HepG2 (cell line): ENCODE measurements at regions not wholly inside any gene's neighbourhood (a gene's known extent, or its start where the extent isn't known, plus 50 kb on each side); places are given as distances from the start of the nearest gene placed in this dataset.

Experiments
- ATAC-seq: fragments of 200-7000 bp; cut with Tn5 transposase; 3 replicates; pipeline ENCODE4 v1.9.1; 2020; ENCODE audit warnings: mild to moderate bottlenecking, moderate library complexity
- BruUV-seq: library from RNA; stranded (reverse); fragments of 400-500 nt; replicated peaks from 2 replicates; lab custom pipeline; 2021; lab: Mats Ljungman, UMichigan
- CTCF ChIA-PET: fragments of 300-600 bp; formaldehyde crosslinking; extraction: SDS; loops from one replicate; lab custom pipeline; 2021; ENCODE audit warnings: low total read pairs, inconsistent platforms, low intra/inter-chr PET ratio; lab: Yijun Ruan, JAX
- POLR2A ChIA-PET: fragments of 350-600 bp; sonication (Branson Sonifier 250); formaldehyde crosslinking; loops from one replicate; lab custom pipeline; 2020; ENCODE audit warnings: antibody characterized with exemption, inconsistent platforms; lab: Yijun Ruan, JAX
- DNase-seq: peaks from one replicate; pipeline ENCODE4 v3.0.0-alpha.2; 2015; ENCODE audit warnings: low spot score
- FAIRE-seq: peaks from 3 replicates; lab custom pipeline; 2011; peaks lifted over from hg19 to GRCh38; lab: Jason Lieb, UNC
- H2AFZ ChIP-seq: one replicate; pipeline ENCODE4 v1.6.1; 2011; ENCODE audit warnings: low read length, inconsistent platforms
- H3K27ac ChIP-seq: fragments of 300-600 bp; 3 replicates; pipeline ENCODE4 v1.8.0; 2011; ENCODE audit warnings: mixed run types, mild to moderate bottlenecking, mixed read lengths, low read length, inconsistent platforms; ENCODE audit not compliant: insufficient read depth; ENCODE audit errors: extremely low read length
- H3K27me3 ChIP-seq, 2 experiments: fragments of 200-600 bp in 1 of 2; 2 replicates in 1 of 2; 3 replicates in 1 of 2; pipeline versions ENCODE4 v1.6.0 to v1.8.0; 2011; ENCODE audit warnings: low read length in 2 of 2, mild to moderate bottlenecking in 2 of 2, moderate library complexity in 2 of 2, inconsistent platforms in 1 of 2; ENCODE audit not compliant: insufficient read depth in 2 of 2, control insufficient read depth in 1 of 2
- H3K36me3 ChIP-seq, 2 experiments: fragments of 200-600 bp in 1 of 2; replicated peaks in 1 of 2; 2 replicates in 1 of 2; 3 replicates in 1 of 2; pipeline versions ENCODE4 v1.5.1 to v1.8.0; 2011; ENCODE audit warnings: low read length in 2 of 2, inconsistent platforms in 1 of 2; ENCODE audit not compliant: insufficient read depth in 2 of 2, control insufficient read depth in 1 of 2
- H3K4me1 ChIP-seq: 2 replicates; pipeline ENCODE4 v1.5.1; 2012; ENCODE audit warnings: low read length, inconsistent platforms; ENCODE audit not compliant: insufficient read depth
- H3K4me2 ChIP-seq: 2 replicates; pipeline ENCODE4 v1.6.0; 2011; ENCODE audit warnings: low read depth, low read length, inconsistent platforms
- H3K4me3 ChIP-seq, 3 experiments: fragments of 200-600 bp in 1 of 3; sonication (generic), shearing (Covaris generic) in 1 of 3; replicated peaks in 1 of 3; 2 replicates each; pipeline ENCODE4 v1.5.1; 2011 to 2016; ENCODE audit warnings: low read length in 3 of 3, inconsistent platforms in 2 of 3, low read depth in 2 of 3, mild to moderate bottlenecking in 2 of 3, control low read depth in 1 of 3, mixed read lengths in 1 of 3; ENCODE audit not compliant: insufficient read depth in 1 of 3
- H3K79me2 ChIP-seq: one replicate; pipeline ENCODE4 v1.6.1; 2011; ENCODE audit warnings: low read length, inconsistent platforms; ENCODE audit not compliant: insufficient read depth
- H3K9ac ChIP-seq: 2 replicates; pipeline ENCODE4 v1.6.0; 2011; ENCODE audit warnings: mild to moderate bottlenecking, low read depth, low read length, inconsistent platforms; ENCODE audit not compliant: insufficient read depth
- H3K9me3 ChIP-seq: 2 replicates; pipeline ENCODE4 v1.5.1; 2012; ENCODE audit warnings: mild to moderate bottlenecking, low read length
- H4K20me1 ChIP-seq: 2 replicates; pipeline ENCODE4 v1.6.0; 2011; ENCODE audit warnings: inconsistent platforms, mild to moderate bottlenecking, low read length, moderate library complexity; ENCODE audit not compliant: insufficient read depth
- CBX2 ChIP-seq, 2 experiments: fragments of 200-600 bp in 1 of 2; sonication (generic); formaldehyde crosslinking in 1 of 2; IDR thresholded peaks; 2 replicates each; pipeline versions ENCODE4 v1.7.0 to v1.8.1; 2018 to 2022; ENCODE audit warnings: low read depth in 2 of 2, low read length in 1 of 2, mild to moderate bottlenecking in 1 of 2, missing genetic modification reagents in 1 of 2
- ESRRA ChIP-seq: sonication (generic); formaldehyde crosslinking; IDR thresholded peaks from 2 replicates; pipeline ENCODE4 v1.5.1; 2020; ENCODE audit warnings: mild to moderate bottlenecking, low read depth, missing genetic modification reagents
- MNT ChIP-seq: fragments of 450-650 bp; IDR thresholded peaks from 2 replicates; pipeline ENCODE4 v1.6.1; 2016
- MTF1 ChIP-seq: sonication (generic); formaldehyde crosslinking; IDR thresholded peaks from 2 replicates; pipeline ENCODE4 v1.5.0; 2020; ENCODE audit warnings: missing genetic modification reagents
- MTF2 ChIP-seq: sonication (generic); formaldehyde crosslinking; IDR thresholded peaks from 2 replicates; pipeline ENCODE4 v1.5.0; 2020; ENCODE audit warnings: missing genetic modification reagents, borderline replicate concordance
- REL ChIP-seq: sonication (generic); formaldehyde crosslinking; conservative IDR thresholded peaks from 2 replicates; pipeline ENCODE4 v1.8.0; 2022; ENCODE audit warnings: mild to moderate bottlenecking, missing genetic modification reagents, moderate library complexity
- ZBTB7A ChIP-seq: sonication (generic); formaldehyde crosslinking; IDR thresholded peaks from 2 replicates; pipeline ENCODE4 v1.8.0; 2022; ENCODE audit warnings: mild to moderate bottlenecking, missing genetic modification reagents
- ZNF121 ChIP-seq: sonication (generic); formaldehyde crosslinking; IDR thresholded peaks from 2 replicates; pipeline ENCODE4 v1.5.0; 2020; ENCODE audit warnings: mild to moderate bottlenecking, missing genetic modification reagents
- ZNF292 ChIP-seq: sonication (generic); formaldehyde crosslinking; IDR thresholded peaks from 2 replicates; pipeline ENCODE4 v1.8.1; 2022; ENCODE audit warnings: mild to moderate bottlenecking, low read depth, missing genetic modification reagents, borderline replicate concordance
- ZNF34 ChIP-seq: sonication (generic); formaldehyde crosslinking; IDR thresholded peaks from 2 replicates; pipeline ENCODE4 v1.4.0; 2020; ENCODE audit warnings: mild to moderate bottlenecking, missing genetic modification reagents, borderline replicate concordance
- ZNF776 ChIP-seq: sonication (generic); formaldehyde crosslinking; IDR thresholded peaks from 2 replicates; pipeline ENCODE4 v1.4.0; 2020; ENCODE audit warnings: mild to moderate bottlenecking, missing genetic modification reagents
- ZSCAN25 ChIP-seq: sonication (generic); formaldehyde crosslinking; IDR thresholded peaks from 2 replicates; pipeline ENCODE4 v1.8.0; 2022; ENCODE audit warnings: mild to moderate bottlenecking, missing genetic modification reagents
- WGBS: methylation state at CpG from one replicate; pipeline ENCODE4 v1.1.6; 2017; ENCODE audit warnings: low lambda C conversion rate; 5-methylcytosine and 5-hydroxymethylcytosine counted together
- in situ Hi-C: cut with HindIII; loops from 2 replicates; pipeline ENCODE4 v1.10.0; 2017; ENCODE audit warnings: low pct_unique_long_range_greater_than_20kb; ENCODE audit not compliant: extremely low pct_ligation_motif_present
- intact Hi-C: fragments of 100-400 bp; cut with micrococcal nuclease; formaldehyde crosslinking; loops from one replicate; pipeline ENCODE4 v1.10.0; 2022; ENCODE audit not compliant: unreplicated experiment
- TF ChIP-seq, protein P1 (sequence below): sonication (generic); formaldehyde crosslinking; IDR thresholded peaks from 2 replicates; pipeline ENCODE4 v1.5.0; 2020; ENCODE audit warnings: missing genetic modification reagents
- TF ChIP-seq, protein P2 (sequence below): sonication (generic); formaldehyde crosslinking; IDR thresholded peaks from 2 replicates; pipeline ENCODE4 v1.4.0; 2020; ENCODE audit warnings: missing genetic modification reagents
- TF ChIP-seq, protein P3 (sequence below): sonication (generic); formaldehyde crosslinking; IDR thresholded peaks from 2 replicates; pipeline ENCODE4 v1.4.0; 2020; ENCODE audit warnings: mild to moderate bottlenecking, missing genetic modification reagents

GRCh38 chr11:110827276-110827675, 115.0 kb upstream of the ARHGAP20 start:
- TF ChIP-seq ZNF776 (CRISPR knock-in tag) (no peak), MNT (no peak), ZNF34 (CRISPR knock-in tag) (no peak), MTF1 (no peak), ESRRA (CRISPR knock-in tag) (no peak), ZSCAN25 (CRISPR knock-in tag) (no peak), ZBTB7A (no peak), REL (CRISPR knock-in tag) (no peak), MTF2 (no peak), ZNF292 (CRISPR knock-in tag) (no peak), ZNF121 (CRISPR knock-in tag) (no peak), CBX2 (IDR thresholded peaks at IDR 0.05; ENCODE audit: low read depth, low read length) (no peak), CBX2 (CRISPR knock-in tag; IDR thresholded peaks at IDR 0.05; ENCODE audit: low read depth) (no peak)
- TF ChIP-seq, protein P1, sequence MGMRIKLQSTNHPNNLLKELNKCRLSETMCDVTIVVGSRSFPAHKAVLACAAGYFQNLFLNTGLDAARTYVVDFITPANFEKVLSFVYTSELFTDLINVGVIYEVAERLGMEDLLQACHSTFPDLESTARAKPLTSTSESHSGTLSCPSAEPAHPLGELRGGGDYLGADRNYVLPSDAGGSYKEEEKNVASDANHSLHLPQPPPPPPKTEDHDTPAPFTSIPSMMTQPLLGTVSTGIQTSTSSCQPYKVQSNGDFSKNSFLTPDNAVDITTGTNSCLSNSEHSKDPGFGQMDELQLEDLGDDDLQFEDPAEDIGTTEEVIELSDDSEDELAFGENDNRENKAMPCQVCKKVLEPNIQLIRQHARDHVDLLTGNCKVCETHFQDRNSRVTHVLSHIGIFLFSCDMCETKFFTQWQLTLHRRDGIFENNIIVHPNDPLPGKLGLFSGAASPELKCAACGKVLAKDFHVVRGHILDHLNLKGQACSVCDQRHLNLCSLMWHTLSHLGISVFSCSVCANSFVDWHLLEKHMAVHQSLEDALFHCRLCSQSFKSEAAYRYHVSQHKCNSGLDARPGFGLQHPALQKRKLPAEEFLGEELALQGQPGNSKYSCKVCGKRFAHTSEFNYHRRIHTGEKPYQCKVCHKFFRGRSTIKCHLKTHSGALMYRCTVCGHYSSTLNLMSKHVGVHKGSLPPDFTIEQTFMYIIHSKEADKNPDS, result no peak
- TF ChIP-seq, protein P2, sequence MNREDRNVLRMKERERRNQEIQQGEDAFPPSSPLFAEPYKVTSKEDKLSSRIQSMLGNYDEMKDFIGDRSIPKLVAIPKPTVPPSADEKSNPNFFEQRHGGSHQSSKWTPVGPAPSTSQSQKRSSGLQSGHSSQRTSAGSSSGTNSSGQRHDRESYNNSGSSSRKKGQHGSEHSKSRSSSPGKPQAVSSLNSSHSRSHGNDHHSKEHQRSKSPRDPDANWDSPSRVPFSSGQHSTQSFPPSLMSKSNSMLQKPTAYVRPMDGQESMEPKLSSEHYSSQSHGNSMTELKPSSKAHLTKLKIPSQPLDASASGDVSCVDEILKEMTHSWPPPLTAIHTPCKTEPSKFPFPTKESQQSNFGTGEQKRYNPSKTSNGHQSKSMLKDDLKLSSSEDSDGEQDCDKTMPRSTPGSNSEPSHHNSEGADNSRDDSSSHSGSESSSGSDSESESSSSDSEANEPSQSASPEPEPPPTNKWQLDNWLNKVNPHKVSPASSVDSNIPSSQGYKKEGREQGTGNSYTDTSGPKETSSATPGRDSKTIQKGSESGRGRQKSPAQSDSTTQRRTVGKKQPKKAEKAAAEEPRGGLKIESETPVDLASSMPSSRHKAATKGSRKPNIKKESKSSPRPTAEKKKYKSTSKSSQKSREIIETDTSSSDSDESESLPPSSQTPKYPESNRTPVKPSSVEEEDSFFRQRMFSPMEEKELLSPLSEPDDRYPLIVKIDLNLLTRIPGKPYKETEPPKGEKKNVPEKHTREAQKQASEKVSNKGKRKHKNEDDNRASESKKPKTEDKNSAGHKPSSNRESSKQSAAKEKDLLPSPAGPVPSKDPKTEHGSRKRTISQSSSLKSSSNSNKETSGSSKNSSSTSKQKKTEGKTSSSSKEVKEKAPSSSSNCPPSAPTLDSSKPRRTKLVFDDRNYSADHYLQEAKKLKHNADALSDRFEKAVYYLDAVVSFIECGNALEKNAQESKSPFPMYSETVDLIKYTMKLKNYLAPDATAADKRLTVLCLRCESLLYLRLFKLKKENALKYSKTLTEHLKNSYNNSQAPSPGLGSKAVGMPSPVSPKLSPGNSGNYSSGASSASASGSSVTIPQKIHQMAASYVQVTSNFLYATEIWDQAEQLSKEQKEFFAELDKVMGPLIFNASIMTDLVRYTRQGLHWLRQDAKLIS (CRISPR knock-in tag), result no peak
- TF ChIP-seq, protein P3, sequence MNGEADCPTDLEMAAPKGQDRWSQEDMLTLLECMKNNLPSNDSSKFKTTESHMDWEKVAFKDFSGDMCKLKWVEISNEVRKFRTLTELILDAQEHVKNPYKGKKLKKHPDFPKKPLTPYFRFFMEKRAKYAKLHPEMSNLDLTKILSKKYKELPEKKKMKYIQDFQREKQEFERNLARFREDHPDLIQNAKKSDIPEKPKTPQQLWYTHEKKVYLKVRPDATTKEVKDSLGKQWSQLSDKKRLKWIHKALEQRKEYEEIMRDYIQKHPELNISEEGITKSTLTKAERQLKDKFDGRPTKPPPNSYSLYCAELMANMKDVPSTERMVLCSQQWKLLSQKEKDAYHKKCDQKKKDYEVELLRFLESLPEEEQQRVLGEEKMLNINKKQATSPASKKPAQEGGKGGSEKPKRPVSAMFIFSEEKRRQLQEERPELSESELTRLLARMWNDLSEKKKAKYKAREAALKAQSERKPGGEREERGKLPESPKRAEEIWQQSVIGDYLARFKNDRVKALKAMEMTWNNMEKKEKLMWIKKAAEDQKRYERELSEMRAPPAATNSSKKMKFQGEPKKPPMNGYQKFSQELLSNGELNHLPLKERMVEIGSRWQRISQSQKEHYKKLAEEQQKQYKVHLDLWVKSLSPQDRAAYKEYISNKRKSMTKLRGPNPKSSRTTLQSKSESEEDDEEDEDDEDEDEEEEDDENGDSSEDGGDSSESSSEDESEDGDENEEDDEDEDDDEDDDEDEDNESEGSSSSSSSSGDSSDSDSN (CRISPR knock-in tag), result no peak
- Histone ChIP-seq H3K4me1 (no peaks in the 10 kb centered on the region), H2AFZ (no peak overlapping the region), H3K4me2 (no peak overlapping the region), H3K27me3 (no peaks in the 10 kb centered on the region), H3K4me3 (no peak overlapping the region), H3K9me3 (no peaks in the 10 kb centered on the region), H3K79me2 (no peaks in the 10 kb centered on the region), H3K36me3 (no peaks in the 10 kb centered on the region), H3K9ac (no peak overlapping the region), H4K20me1 (no peaks in the 10 kb centered on the region), H3K27ac (no peak overlapping the region)
- in situ Hi-C loops, result no loop called here
- CTCF ChIA-PET, result no interaction called here
- ATAC-seq, result no peak
- intact Hi-C loops, result no loop called here
- POLR2A ChIA-PET, result no interaction called here
- 0% methylated on average over 1 of the region's 1 CpG for WGBS
- FAIRE-seq, result no peak
- no TSS peak for BruUV-seq
- no peak for DNase-seq
